Caco-2 (cell line): ENCODE measurements at regions not wholly inside any gene's neighbourhood (a gene's known extent, or its start where the extent isn't known, plus 50 kb on each side); places are given as distances from the start of the nearest gene placed in this dataset.

Source experiments
- BruUV-seq: library from RNA; stranded (reverse); fragments of 400-500 nt; replicated peaks from 2 replicates; lab custom pipeline; 2021; lab: Mats Ljungman, UMichigan
- CTCF ChIA-PET: fragments of 300-600 bp; sonication (Branson Sonifier 250); formaldehyde crosslinking; loops from one replicate; lab custom pipeline; 2022; ENCODE audit warnings: antibody characterized with exemption; lab: Charles Lee
- POLR2A ChIA-PET: fragments of 300-600 bp; sonication (Branson Sonifier 250); formaldehyde crosslinking; loops from one replicate; lab custom pipeline; 2022; ENCODE audit warnings: antibody characterized with exemption; lab: Charles Lee
- DNase-seq, 2 experiments: peaks; one replicate each; pipeline versions ENCODE4 v3.0.0 to v3.0.0-alpha.2; 2020 to 2022
- H3K27me3 ChIP-seq: replicated peaks from 2 replicates; pipeline ENCODE4 v1.6.0; 2011; ENCODE audit warnings: low read length; ENCODE audit not compliant: control insufficient read depth, insufficient read depth
- H3K36me3 ChIP-seq: 2 replicates; pipeline ENCODE4 v1.5.1; 2011; ENCODE audit warnings: low read length; ENCODE audit not compliant: control insufficient read depth, insufficient read depth
- H3K4me1 ChIP-seq: fragments of 250-450 bp; sonication (Bioruptor Pico); 2 replicates; pipeline ENCODE4 v1.5.1; 2020; ENCODE audit warnings: mild to moderate bottlenecking
- H3K4me3 ChIP-seq: 2 replicates; pipeline ENCODE4 v1.5.1; 2011; ENCODE audit warnings: low read depth, mild to moderate bottlenecking, control low read depth, low read length
- H3K9me3 ChIP-seq: fragments of 250-450 bp; sonication (Bioruptor Pico); 2 replicates; pipeline ENCODE4 v1.5.1; 2020; ENCODE audit warnings: mild to moderate bottlenecking, moderate library complexity
- H3K27ac Mint-ChIP-seq: one replicate; pipeline ENCODE4 v1.8.0; 2022; ENCODE audit warnings: mixed read lengths; ENCODE audit not compliant: unreplicated experiment
- H3K27me3 Mint-ChIP-seq: one replicate; pipeline ENCODE4 v1.8.0; 2022; ENCODE audit warnings: mixed read lengths; ENCODE audit not compliant: insufficient read depth, unreplicated experiment
- H3K36me3 Mint-ChIP-seq: one replicate; pipeline ENCODE4 v1.8.0; 2022; ENCODE audit warnings: mild to moderate bottlenecking, mixed read lengths; ENCODE audit not compliant: insufficient read depth, unreplicated experiment
- H3K4me1 Mint-ChIP-seq: one replicate; pipeline ENCODE4 v1.8.0; 2022; ENCODE audit warnings: low read depth, mixed read lengths; ENCODE audit not compliant: unreplicated experiment
- H3K4me3 Mint-ChIP-seq: one replicate; pipeline ENCODE4 v1.8.0; 2022; ENCODE audit warnings: mild to moderate bottlenecking, moderate library complexity, mixed read lengths; ENCODE audit not compliant: unreplicated experiment
- H3K9me3 Mint-ChIP-seq: one replicate; pipeline ENCODE4 v1.8.0; 2022; ENCODE audit warnings: mixed read lengths; ENCODE audit not compliant: unreplicated experiment
- CTCF ChIP-seq, 2 experiments: fragments of 200-600 bp in 1 of 2; IDR thresholded peaks; 1 replicate in 1 of 2; 2 replicates in 1 of 2; pipeline versions ENCODE4 v1.5.1 to v1.8.0; 2011 to 2022; ENCODE audit warnings: antibody characterized with exemption in 1 of 2, control low read depth in 1 of 2, inconsistent platforms in 1 of 2, low read depth in 1 of 2, low read length in 1 of 2, mild to moderate bottlenecking in 1 of 2, moderate library complexity in 1 of 2; ENCODE audit not compliant: insufficient read depth in 1 of 2, severe bottlenecking in 1 of 2, unreplicated experiment in 1 of 2
- intact Hi-C: fragments of 100-400 bp; cut with micrococcal nuclease; formaldehyde crosslinking; loops from one replicate; pipeline ENCODE4 v1.10.0; 2022; ENCODE audit not compliant: unreplicated experiment

GRCh38 chr7:118046801-118047200, 137.2 kb upstream of the LSM8 start:
- Mint-ChIP-seq H3K9me3 (no peaks in the 10 kb centered on the region), H3K4me3 (no peak overlapping the region), H3K27ac (no peak overlapping the region), H3K36me3 (no peaks in the 10 kb centered on the region), H3K4me1 (no peaks in the 10 kb centered on the region), H3K27me3 (no peaks in the 10 kb centered on the region)
- intact Hi-C loops, result loop anchor here (10.0 kb wide), 1 partner anchor 292 kb away; no protein-coding TSS in a partner anchor
- CTCF ChIA-PET, result no interaction called here
- POLR2A ChIA-PET, result no interaction called here
- no peaks in the 10 kb centered on the region for H3K27me3 ChIP-seq
- H3K4me3 ChIP-seq, result no peak overlapping the region
- no peaks in the 10 kb centered on the region for H3K9me3 ChIP-seq
- no peaks in the 10 kb centered on the region for H3K36me3 ChIP-seq
- H3K4me1 ChIP-seq, result no peaks in the 10 kb centered on the region
- TF ChIP-seq CTCF (IDR thresholded peaks at IDR 0.05; ENCODE audit: insufficient read depth in 1 of 2, low read depth in 1 of 2, low read length in 1 of 2, severe bottlenecking in 1 of 2, unreplicated experiment in 1 of 2), result no peak
- DNase-seq, result no peak
- BruUV-seq, result no TSS peak

DNA sequence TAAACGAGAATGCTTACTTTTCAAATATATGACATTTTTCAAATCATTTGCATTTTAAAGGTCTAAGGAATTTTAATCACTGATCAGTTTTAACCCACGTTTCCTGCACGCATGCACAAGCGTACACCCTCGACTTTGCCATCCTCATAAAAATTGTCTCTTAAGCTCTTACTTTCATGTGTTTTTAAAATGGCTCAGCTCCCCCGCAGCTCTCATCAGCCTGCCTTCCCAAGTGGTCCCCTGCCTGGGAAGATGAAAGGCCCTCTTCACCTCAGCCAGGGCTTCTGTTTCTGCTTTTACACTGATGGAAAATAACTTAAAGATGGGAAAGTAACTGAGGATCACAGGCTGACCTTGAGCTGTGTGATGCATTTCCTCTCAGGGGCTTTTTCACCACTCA, 131.6 kb upstream of the LSM8 start:
- ChIA-PET CTCF (no interaction called here), POLR2A (no interaction called here)
- Histone ChIP-seq H3K27me3 (no peaks in the 10 kb centered on the region), H3K4me3 (no peak overlapping the region), H3K4me1 (no peaks in the 10 kb centered on the region), H3K9me3 (no peaks in the 10 kb centered on the region), H3K36me3 (no peaks in the 10 kb centered on the region)
- Mint-ChIP-seq H3K27me3 (no peaks in the 10 kb centered on the region), H3K9me3 (no peaks in the 10 kb centered on the region), H3K27ac (no peak overlapping the region), H3K4me1 (no peaks in the 10 kb centered on the region), H3K4me3 (no peak overlapping the region), H3K36me3 (no peaks in the 10 kb centered on the region)
- intact Hi-C loops, result no loop called here
- no TSS peak for BruUV-seq
- DNase-seq, result no peak
- no peak for TF ChIP-seq CTCF (IDR thresholded peaks at IDR 0.05; ENCODE audit: insufficient read depth in 1 of 2, low read depth in 1 of 2, low read length in 1 of 2, severe bottlenecking in 1 of 2, unreplicated experiment in 1 of 2)

DNA sequence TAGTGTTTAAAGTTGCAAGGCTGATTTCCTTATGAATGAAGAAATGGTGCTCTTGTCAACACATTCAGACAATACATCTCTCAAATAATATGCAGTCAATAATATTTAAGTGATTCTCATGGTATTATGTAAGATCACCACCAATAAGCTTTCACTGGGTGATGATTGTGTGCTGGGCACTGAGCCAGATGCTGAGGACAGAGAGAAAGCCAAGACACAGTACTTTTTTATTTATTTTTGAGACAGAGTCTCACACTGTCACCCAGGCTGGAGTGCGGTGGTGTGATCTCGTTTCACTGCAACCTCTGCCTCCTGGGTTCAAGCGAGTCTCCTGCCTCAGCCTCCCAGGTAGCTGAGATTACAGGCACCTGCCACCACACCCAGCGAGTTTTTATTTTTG, 130.6 kb upstream of the LSM8 start:
- no peak for TF ChIP-seq CTCF (IDR thresholded peaks at IDR 0.05; ENCODE audit: insufficient read depth in 1 of 2, low read depth in 1 of 2, low read length in 1 of 2, severe bottlenecking in 1 of 2, unreplicated experiment in 1 of 2)
- Histone ChIP-seq H3K4me1 (no peaks in the 10 kb centered on the region), H3K4me3 (no peak overlapping the region), H3K36me3 (no peaks in the 10 kb centered on the region), H3K9me3 (no peaks in the 10 kb centered on the region), H3K27me3 (no peaks in the 10 kb centered on the region)
- no TSS peak for BruUV-seq
- intact Hi-C loops, result no loop called here
- no peak overlapping the region for H3K4me3 Mint-ChIP-seq
- H3K27ac Mint-ChIP-seq, result no peak overlapping the region
- H3K27me3 Mint-ChIP-seq, result no peaks in the 10 kb centered on the region
- no peaks in the 10 kb centered on the region for H3K36me3 Mint-ChIP-seq
- POLR2A ChIA-PET, result no interaction called here
- CTCF ChIA-PET, result no interaction called here
- no peaks in the 10 kb centered on the region for H3K4me1 Mint-ChIP-seq
- no peak for DNase-seq
- H3K9me3 Mint-ChIP-seq, result no peaks in the 10 kb centered on the region
